ENCODE measurements at regions not wholly inside any gene's neighbourhood (a gene's known extent, or its start where the extent isn't known, plus 50 kb on each side); places are given as distances from the start of the nearest gene placed in this dataset.

DNA sequence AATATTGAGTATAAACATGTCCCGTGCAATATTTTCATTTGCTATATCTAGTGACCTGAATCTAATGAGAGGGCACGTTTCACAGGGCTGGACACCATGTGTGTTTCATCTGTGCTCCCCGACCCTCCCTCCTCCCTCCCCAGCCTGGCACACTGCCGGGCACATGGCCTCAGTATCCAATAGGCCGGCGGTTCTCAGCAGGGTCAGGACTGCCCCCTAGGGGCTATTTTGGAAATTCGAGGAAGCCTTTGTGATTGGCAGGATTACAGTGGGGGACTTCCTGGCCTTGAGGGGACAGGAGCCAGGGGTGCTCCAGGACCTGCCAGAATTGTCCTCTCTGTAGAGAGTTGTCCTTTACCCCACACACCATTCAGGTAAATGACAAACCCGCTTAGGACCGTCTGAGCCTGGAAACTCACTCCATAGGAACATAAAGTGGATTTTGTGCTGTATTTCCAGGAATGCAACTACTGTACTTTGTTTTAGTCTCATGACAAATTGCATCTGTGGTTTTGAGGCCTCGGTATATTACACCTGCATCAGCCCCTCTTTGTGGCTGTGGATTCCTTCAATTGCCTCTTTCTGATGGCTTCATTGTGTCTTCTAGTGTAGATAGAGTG is 109.5 kb upstream of the SIM2 start (continued):
- TF ChIP-seq, protein P1, sequence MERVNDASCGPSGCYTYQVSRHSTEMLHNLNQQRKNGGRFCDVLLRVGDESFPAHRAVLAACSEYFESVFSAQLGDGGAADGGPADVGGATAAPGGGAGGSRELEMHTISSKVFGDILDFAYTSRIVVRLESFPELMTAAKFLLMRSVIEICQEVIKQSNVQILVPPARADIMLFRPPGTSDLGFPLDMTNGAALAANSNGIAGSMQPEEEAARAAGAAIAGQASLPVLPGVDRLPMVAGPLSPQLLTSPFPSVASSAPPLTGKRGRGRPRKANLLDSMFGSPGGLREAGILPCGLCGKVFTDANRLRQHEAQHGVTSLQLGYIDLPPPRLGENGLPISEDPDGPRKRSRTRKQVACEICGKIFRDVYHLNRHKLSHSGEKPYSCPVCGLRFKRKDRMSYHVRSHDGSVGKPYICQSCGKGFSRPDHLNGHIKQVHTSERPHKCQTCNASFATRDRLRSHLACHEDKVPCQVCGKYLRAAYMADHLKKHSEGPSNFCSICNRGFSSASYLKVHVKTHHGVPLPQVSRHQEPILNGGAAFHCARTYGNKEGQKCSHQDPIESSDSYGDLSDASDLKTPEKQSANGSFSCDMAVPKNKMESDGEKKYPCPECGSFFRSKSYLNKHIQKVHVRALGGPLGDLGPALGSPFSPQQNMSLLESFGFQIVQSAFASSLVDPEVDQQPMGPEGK (tag by site-specific recombination; IDR thresholded peaks at IDR 0.05) = peak; percentile 36; the same call in 1 of the 2 replicates
- TF ChIP-seq ZNF654 (tag by site-specific recombination; IDR thresholded peaks at IDR 0.05; ENCODE audit: low read depth) (peak; percentile 79), OSR2 (tag by site-specific recombination; IDR thresholded peaks at IDR 0.05) (no peak), ZNF514 (tag by site-specific recombination; IDR thresholded peaks at IDR 0.05) (no peak)
- TF ChIP-seq, protein P2, sequence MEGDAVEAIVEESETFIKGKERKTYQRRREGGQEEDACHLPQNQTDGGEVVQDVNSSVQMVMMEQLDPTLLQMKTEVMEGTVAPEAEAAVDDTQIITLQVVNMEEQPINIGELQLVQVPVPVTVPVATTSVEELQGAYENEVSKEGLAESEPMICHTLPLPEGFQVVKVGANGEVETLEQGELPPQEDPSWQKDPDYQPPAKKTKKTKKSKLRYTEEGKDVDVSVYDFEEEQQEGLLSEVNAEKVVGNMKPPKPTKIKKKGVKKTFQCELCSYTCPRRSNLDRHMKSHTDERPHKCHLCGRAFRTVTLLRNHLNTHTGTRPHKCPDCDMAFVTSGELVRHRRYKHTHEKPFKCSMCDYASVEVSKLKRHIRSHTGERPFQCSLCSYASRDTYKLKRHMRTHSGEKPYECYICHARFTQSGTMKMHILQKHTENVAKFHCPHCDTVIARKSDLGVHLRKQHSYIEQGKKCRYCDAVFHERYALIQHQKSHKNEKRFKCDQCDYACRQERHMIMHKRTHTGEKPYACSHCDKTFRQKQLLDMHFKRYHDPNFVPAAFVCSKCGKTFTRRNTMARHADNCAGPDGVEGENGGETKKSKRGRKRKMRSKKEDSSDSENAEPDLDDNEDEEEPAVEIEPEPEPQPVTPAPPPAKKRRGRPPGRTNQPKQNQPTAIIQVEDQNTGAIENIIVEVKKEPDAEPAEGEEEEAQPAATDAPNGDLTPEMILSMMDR (tag by site-specific recombination; IDR thresholded peaks at IDR 0.05) = peak; percentile 34; the same call in 1 of the 2 replicates

DNA sequence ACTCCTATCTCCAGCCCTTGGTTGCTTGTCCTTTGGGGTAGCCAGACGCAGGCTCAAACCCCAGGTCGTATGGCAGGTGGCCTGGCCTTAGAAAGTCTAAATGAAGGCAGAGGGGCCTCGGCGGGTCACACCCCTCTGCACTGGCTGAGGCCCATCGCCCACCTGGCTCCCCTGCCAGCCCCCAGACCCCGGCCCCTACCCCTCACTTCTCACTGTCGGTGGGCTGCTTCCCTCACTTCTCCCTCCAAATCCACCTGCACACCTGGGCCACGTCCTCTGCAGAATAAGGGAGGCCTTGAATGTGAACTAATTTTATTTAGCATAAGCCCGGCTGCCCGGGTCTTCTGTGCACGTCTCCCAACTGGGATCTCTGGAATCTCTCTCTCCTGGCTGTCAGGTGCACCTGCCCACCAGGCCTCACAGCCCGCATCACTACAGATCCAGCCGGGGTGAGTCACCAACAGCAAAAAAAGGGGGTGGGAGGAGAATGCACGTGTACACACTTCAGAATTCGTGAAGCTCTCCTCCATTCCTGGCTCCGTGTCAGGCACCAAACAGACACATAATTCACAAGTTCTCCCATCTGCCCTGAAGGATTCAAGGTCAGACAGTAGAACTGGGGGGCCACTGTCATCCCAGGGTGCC is 107.5 kb upstream of the SIM2 start:
- Histone ChIP-seq H3K9me3 (ENCODE audit: control insufficient read depth, insufficient read depth, low read depth, low read length) (no peaks in the 10 kb centered on the region), H3K4me3 (ENCODE audit: low read depth, low read length) (no peak overlapping the region), H3K4me1 (ENCODE audit: control insufficient read depth, insufficient read depth, low read length) (no peaks in the 10 kb centered on the region; the same call in 1 of the 2 replicates), H3K36me3 (ENCODE audit: control insufficient read depth in 2 of 2, insufficient read depth in 1 of 2, low read length in 2 of 2) (no peaks in the 10 kb centered on the region), H3K27ac (ENCODE audit: extremely low read depth, low read depth, low read length) (no peak overlapping the region)
- ChIA-PET POLR2A (no interaction called here), CTCF (interaction anchor here (0.5 to 1.3 kb wide), 3 partner anchors 86 to 1536 kb away, joined by 3 read pairs; no protein-coding TSS in a partner anchor)
- TF ChIP-seq ZNF239 (tag by site-specific recombination; IDR thresholded peaks at IDR 0.05) (no peak), ZBTB1 (tag by site-specific recombination; IDR thresholded peaks at IDR 0.05) (no peak), ZBTB7A (tag by site-specific recombination; IDR thresholded peaks at IDR 0.05; ENCODE audit: low read depth) (no peak), KLF16 (tag by site-specific recombination; IDR thresholded peaks at IDR 0.05) (no peak), ZNF146 (tag by site-specific recombination; IDR thresholded peaks at IDR 0.05) (no peak)
- TF ChIP-seq, protein P3, sequence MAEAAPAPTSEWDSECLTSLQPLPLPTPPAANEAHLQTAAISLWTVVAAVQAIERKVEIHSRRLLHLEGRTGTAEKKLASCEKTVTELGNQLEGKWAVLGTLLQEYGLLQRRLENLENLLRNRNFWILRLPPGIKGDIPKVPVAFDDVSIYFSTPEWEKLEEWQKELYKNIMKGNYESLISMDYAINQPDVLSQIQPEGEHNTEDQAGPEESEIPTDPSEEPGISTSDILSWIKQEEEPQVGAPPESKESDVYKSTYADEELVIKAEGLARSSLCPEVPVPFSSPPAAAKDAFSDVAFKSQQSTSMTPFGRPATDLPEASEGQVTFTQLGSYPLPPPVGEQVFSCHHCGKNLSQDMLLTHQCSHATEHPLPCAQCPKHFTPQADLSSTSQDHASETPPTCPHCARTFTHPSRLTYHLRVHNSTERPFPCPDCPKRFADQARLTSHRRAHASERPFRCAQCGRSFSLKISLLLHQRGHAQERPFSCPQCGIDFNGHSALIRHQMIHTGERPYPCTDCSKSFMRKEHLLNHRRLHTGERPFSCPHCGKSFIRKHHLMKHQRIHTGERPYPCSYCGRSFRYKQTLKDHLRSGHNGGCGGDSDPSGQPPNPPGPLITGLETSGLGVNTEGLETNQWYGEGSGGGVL (tag by site-specific recombination; IDR thresholded peaks at IDR 0.05) = no peak
- TF ChIP-seq, protein P4, sequence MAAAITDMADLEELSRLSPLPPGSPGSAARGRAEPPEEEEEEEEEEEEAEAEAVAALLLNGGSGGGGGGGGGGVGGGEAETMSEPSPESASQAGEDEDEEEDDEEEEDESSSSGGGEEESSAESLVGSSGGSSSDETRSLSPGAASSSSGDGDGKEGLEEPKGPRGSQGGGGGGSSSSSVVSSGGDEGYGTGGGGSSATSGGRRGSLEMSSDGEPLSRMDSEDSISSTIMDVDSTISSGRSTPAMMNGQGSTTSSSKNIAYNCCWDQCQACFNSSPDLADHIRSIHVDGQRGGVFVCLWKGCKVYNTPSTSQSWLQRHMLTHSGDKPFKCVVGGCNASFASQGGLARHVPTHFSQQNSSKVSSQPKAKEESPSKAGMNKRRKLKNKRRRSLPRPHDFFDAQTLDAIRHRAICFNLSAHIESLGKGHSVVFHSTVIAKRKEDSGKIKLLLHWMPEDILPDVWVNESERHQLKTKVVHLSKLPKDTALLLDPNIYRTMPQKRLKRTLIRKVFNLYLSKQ (tag by site-specific recombination; IDR thresholded peaks at IDR 0.05; ENCODE audit: borderline replicate concordance) = no peak
- TF ChIP-seq, protein P1 (tag by site-specific recombination; IDR thresholded peaks at IDR 0.05) = no peak

Measured in HEK293 (cell line).